Spleen (tissue), 11 donors: ENCODE measurements at regions not wholly inside any gene's neighbourhood (a gene's known extent, or its start where the extent isn't known, plus 50 kb on each side); places are given as distances from the start of the nearest gene placed in this dataset.

ENCODE experiments used
- DNase-seq: peaks from one replicate; pipeline ENCODE4 v3.0.0-alpha.2; 2020
- H3K27ac ChIP-seq, 8 donors: fragments of 200-600 bp; sonication (generic) in 7 of 8; 1 replicate in 4 of 8; 2 replicates in 4 of 8; pipeline versions ENCODE4 v1.5.0 to v1.8.0; 2016 to 2021; ENCODE audit warnings: inconsistent platforms in 4 of 8, mild to moderate bottlenecking in 4 of 8, moderate library complexity in 1 of 8
- H3K27me3 ChIP-seq, 7 donors: fragments of 200-600 bp; sonication (generic) in 6 of 7; replicated peaks in 1 of 7; 1 replicate in 4 of 7; 2 replicates in 3 of 7; pipeline versions ENCODE4 v1.5.0 to v1.8.0; 2016 to 2021; ENCODE audit warnings: inconsistent platforms in 3 of 7, mild to moderate bottlenecking in 1 of 7
- H3K36me3 ChIP-seq, 6 donors: fragments of 200-600 bp; sonication (generic) in 5 of 6; 1 replicate in 4 of 6; 2 replicates in 2 of 6; pipeline versions ENCODE4 v1.5.0 to v1.8.0; 2016 to 2021; ENCODE audit warnings: inconsistent platforms in 2 of 6
- H3K4me1 ChIP-seq, 6 donors: fragments of 200-600 bp; sonication (generic) in 5 of 6; 1 replicate in 3 of 6; 2 replicates in 3 of 6; pipeline versions ENCODE4 v1.5.0 to v1.8.0; 2016 to 2021; ENCODE audit warnings: inconsistent platforms in 3 of 6
- H3K4me3 ChIP-seq, 8 donors: fragments of 200-600 bp; sonication (generic) in 7 of 8; 1 replicate in 4 of 8; 2 replicates in 4 of 8; pipeline versions ENCODE4 v1.5.0 to v1.8.0; 2016 to 2021; ENCODE audit warnings: inconsistent platforms in 4 of 8, mild to moderate bottlenecking in 4 of 8, moderate library complexity in 2 of 8
- H3K9me3 ChIP-seq, 8 donors: fragments of 200-600 bp; sonication (generic) in 7 of 8; 1 replicate in 4 of 8; 2 replicates in 4 of 8; pipeline versions ENCODE4 v1.5.0 to v1.8.0; 2016 to 2021; ENCODE audit warnings: inconsistent platforms in 4 of 8
- CTCF ChIP-seq, 11 experiments: fragments of 200-600 bp in 7 of 11; fragments of 450-650 bp in 4 of 11; sonication (generic) in 4 of 11; IDR thresholded peaks in 8 of 11; conservative IDR thresholded peaks in 3 of 11; 1 replicate in 7 of 11; 2 replicates in 4 of 11; pipeline versions ENCODE4 v1.4.0 to v1.8.0; 2016 to 2021; ENCODE audit warnings: antibody characterized with exemption in 11 of 11, inconsistent platforms in 4 of 11, mild to moderate bottlenecking in 1 of 11
- POLR2A ChIP-seq, 3 donors: fragments of 450-650 bp; IDR thresholded peaks; one replicate each; pipeline ENCODE4 v1.5.1; 2017; ENCODE audit warnings: antibody characterized with exemption in 3 of 3, mild to moderate bottlenecking in 1 of 3
- POLR2AphosphoS5 ChIP-seq, 3 donors: sonication (generic); formaldehyde crosslinking; IDR thresholded peaks; one replicate each; pipeline ENCODE4 v1.5.1; 2017; ENCODE audit warnings: antibody characterized with exemption in 3 of 3
- WGBS, 5 donors: extraction: QIAGEN DNeasy Blood & Tissue Kit in 3 of 5; methylation state at CpG; one replicate each; pipeline versions ENCODE4 v1.1.5 to v1.1.7; 2013 to 2018; 5-methylcytosine and 5-hydroxymethylcytosine counted together
- intact Hi-C: fragments of 100-400 bp; cut with DNase I; formaldehyde crosslinking; loops from one replicate; pipeline ENCODE4 v1.15.0; 2023; ENCODE audit warnings: low total_unique reads
- donor health status: healthy with polysubstance abuse.
- donor health status: DM: no; HTN: no; CAD: no; lungs with moderate emphysema.
- donor health status: DM: no; HTN: no; CAD: no.
- donor health status: Bipolar disorder and iron deficiency.
- donor health status: healthy.
- donor health status: DM: no; HTN: no; CAD: no.
- donor health status: DM: yes; HTN: yes; CAD: no.

- 78 to 93% (median 88%) methylated on average over 2 of the region's 2 CpGs for WGBS, 5 donors
- H3K4me1 ChIP-seq, result no peaks in the 10 kb centered on the region
- TF ChIP-seq POLR2A (IDR thresholded peaks at IDR 0.05) (no peak), POLR2AphosphoS5 (IDR thresholded peaks at IDR 0.05) (no peak), CTCF (IDR thresholded peaks at IDR 0.05 in 8 of 11, conservative IDR thresholded peaks at IDR 0.05 in 3 of 11) (no peak)
- no peaks in the 10 kb centered on the region for H3K9me3 ChIP-seq
- intact Hi-C loops, result no loop called here
- H3K36me3 ChIP-seq, result no peaks in the 10 kb centered on the region
- no peak for DNase-seq
- no peak overlapping the region for H3K27ac ChIP-seq
- no peaks in the 10 kb centered on the region for H3K27me3 ChIP-seq
- no peak overlapping the region for H3K4me3 ChIP-seq
Observed at GRCh38 chr4:55758066-55758465, 61.5 kb upstream of the EXOC1L start.

- Histone ChIP-seq H3K27ac (no peak overlapping the region), H3K27me3 (no peaks in the 10 kb centered on the region), H3K36me3 (no peaks in the 10 kb centered on the region), H3K4me3 (no peak overlapping the region), H3K4me1 (no peaks in the 10 kb centered on the region), H3K9me3 (no peaks in the 10 kb centered on the region)
- WGBS, 5 donors, result 62 to 81% (median 69%) methylated on average over 4 of the region's 4 CpGs
- intact Hi-C loops, result no loop called here
- no peak for TF ChIP-seq POLR2AphosphoS5 (IDR thresholded peaks at IDR 0.05)
- no peak for TF ChIP-seq CTCF (IDR thresholded peaks at IDR 0.05 in 8 of 11, conservative IDR thresholded peaks at IDR 0.05 in 3 of 11)
- TF ChIP-seq POLR2A (IDR thresholded peaks at IDR 0.05), result no peak
- no peak for DNase-seq
Observed at GRCh38 chr4:55758570-55758969, 61.0 kb upstream of the EXOC1L start.

- Histone ChIP-seq H3K27ac (no peak overlapping the region), H3K9me3 (no peaks in the 10 kb centered on the region), H3K4me1 (no peaks in the 10 kb centered on the region), H3K36me3 (no peaks in the 10 kb centered on the region), H3K4me3 (no peak overlapping the region), H3K27me3 (peaks cover 0 to 5% (median 0%) of the 10 kb centered on the region in 7 donors)
- intact Hi-C loops, result no loop called here
- TF ChIP-seq POLR2AphosphoS5 (IDR thresholded peaks at IDR 0.05) (no peak), CTCF (IDR thresholded peaks at IDR 0.05 in 8 of 11, conservative IDR thresholded peaks at IDR 0.05 in 3 of 11) (no peak), POLR2A (IDR thresholded peaks at IDR 0.05) (no peak)
- 76 to 91% (median 77%) methylated on average over 3 of the region's 3 CpGs for WGBS, 5 donors
- no peak for DNase-seq
Observed at GRCh38 chr4:55762819-55763218, 56.8 kb upstream of the EXOC1L start.

- no peaks in the 10 kb centered on the region for H3K36me3 ChIP-seq
- no peaks in the 10 kb centered on the region for H3K4me1 ChIP-seq
- no peaks in the 10 kb centered on the region for H3K9me3 ChIP-seq
- DNase-seq, result no peak
- 87 to 98% (median 95%) methylated on average over 2 of the region's 2 CpGs for WGBS, 5 donors
- no peak overlapping the region for H3K4me3 ChIP-seq
- H3K27me3 ChIP-seq, result peaks cover 0 to 5% (median 0%) of the 10 kb centered on the region in 7 donors
- no peak overlapping the region for H3K27ac ChIP-seq
- TF ChIP-seq POLR2AphosphoS5 (IDR thresholded peaks at IDR 0.05) (no peak), POLR2A (IDR thresholded peaks at IDR 0.05) (no peak), CTCF (IDR thresholded peaks at IDR 0.05 in 8 of 11, conservative IDR thresholded peaks at IDR 0.05 in 3 of 11) (no peak)
- intact Hi-C loops, result no loop called here
Observed at GRCh38 chr4:55763996-55764395, 55.6 kb upstream of the EXOC1L start.
